ENCODE measurements at regions not wholly inside any gene's neighbourhood (a gene's known extent, or its start where the extent isn't known, plus 50 kb on each side); places are given as distances from the start of the nearest gene placed in this dataset.

DNA sequence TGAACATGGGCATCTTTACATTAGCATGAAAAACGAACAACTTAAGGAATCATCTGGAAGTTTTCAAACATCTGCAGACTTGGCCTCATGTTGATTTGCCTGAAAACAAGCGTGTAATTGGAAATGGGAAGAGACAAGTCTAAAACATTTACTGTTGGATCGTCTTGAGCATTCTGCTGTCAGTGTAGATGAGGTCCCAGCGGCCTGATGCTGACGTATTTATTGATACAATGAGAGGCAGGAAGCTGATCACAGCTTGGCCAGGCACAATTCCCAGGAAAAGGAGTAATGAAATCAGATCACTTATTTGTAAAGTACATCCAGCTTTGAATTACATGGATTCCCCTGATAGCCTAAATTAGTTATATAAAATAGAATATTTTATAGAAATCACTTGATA is 210.6 kb downstream of the CLCN4 start:
- Histone ChIP-seq H3K27me3 (ENCODE audit: low read depth) (no peaks in the 10 kb centered on the region), H3K4me3 (no peak overlapping the region), H3K4me1 (no peaks in the 10 kb centered on the region), H3K27ac (replicated peaks) (no peak overlapping the region), H3K36me3 (no peaks in the 10 kb centered on the region), H3K9me3 (replicated peaks) (no peaks in the 10 kb centered on the region)
- no peak for DNase-seq
- intact Hi-C loops (cut with micrococcal nuclease), result no loop called here
- TF ChIP-seq, protein P1, sequence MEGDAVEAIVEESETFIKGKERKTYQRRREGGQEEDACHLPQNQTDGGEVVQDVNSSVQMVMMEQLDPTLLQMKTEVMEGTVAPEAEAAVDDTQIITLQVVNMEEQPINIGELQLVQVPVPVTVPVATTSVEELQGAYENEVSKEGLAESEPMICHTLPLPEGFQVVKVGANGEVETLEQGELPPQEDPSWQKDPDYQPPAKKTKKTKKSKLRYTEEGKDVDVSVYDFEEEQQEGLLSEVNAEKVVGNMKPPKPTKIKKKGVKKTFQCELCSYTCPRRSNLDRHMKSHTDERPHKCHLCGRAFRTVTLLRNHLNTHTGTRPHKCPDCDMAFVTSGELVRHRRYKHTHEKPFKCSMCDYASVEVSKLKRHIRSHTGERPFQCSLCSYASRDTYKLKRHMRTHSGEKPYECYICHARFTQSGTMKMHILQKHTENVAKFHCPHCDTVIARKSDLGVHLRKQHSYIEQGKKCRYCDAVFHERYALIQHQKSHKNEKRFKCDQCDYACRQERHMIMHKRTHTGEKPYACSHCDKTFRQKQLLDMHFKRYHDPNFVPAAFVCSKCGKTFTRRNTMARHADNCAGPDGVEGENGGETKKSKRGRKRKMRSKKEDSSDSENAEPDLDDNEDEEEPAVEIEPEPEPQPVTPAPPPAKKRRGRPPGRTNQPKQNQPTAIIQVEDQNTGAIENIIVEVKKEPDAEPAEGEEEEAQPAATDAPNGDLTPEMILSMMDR (IDR thresholded peaks at IDR 0.05; ENCODE audit: borderline replicate concordance), result no peak

DNA sequence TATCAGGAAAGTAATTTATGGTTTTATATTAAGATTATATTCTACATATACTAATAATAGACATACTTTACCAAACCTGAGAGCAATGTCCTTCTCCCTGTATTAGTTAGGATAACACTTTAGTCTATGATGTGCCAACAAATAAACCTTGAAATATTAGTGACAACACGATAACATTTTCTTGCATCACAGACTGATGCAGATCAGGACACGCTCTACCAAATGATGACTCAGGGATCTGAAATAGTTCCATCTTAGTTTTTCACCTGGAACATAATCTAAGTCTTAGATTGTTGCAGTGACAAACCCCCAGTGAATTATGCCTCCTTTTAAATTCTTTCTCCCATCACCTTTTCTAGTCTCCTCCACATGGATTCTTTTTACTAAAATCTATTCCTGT is 214.2 kb downstream of the CLCN4 start:
- H3K27ac ChIP-seq (replicated peaks), result no peak overlapping the region
- TF ChIP-seq, protein P1 (IDR thresholded peaks at IDR 0.05; ENCODE audit: borderline replicate concordance), result no peak
- no peak overlapping the region for H3K4me3 ChIP-seq
- H3K4me1 ChIP-seq, result no peaks in the 10 kb centered on the region
- no peaks in the 10 kb centered on the region for H3K36me3 ChIP-seq
- H3K27me3 ChIP-seq (ENCODE audit: low read depth), result no peaks in the 10 kb centered on the region
- intact Hi-C loops (cut with micrococcal nuclease), result no loop called here
- peaks cover 5% of the 10 kb centered on the region for H3K9me3 ChIP-seq (replicated peaks)
- DNase-seq, result no peak

DNA sequence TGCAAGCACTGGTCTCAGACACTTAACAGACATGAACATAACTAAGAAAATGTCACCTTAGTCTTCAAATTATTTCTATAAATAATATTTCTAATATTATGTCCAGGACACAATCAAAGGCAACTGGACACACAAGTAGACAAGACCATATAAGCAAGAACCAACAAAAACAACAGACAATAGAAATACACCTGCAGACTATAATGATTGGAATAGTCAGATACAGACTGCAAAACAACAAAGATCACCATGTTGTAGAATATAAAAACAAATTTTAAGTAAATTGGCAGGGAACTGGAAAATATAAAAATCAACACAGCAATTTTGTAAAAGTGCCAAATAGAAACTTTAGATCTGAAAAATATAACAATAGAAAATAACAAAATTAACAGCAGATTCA is 220.7 kb downstream of the CLCN4 start:
- intact Hi-C loops (cut with micrococcal nuclease), result no loop called here

DNA sequence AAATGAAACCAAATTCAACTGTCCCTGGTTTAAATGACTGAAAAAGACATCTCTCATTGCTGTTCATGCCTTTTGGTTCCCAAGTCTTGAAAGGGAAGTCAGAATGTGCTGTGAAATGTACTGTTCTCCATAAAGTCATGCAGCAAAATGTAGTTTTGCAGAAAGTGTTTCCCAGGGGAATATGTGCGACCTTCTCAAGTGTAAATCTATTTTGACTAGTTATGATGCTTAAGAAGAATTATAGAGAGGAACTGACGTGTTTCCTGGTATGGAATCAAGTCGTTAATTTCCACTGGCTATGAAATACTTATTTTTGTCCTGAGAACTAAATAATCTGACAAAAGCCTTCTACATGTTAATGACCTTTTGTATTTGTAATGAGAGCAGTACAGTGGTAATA is 223.1 kb downstream of the CLCN4 start:
- Histone ChIP-seq H3K4me3 (no peak overlapping the region), H3K9me3 (replicated peaks) (peaks cover 29% of the 10 kb centered on the region), H3K4me1 (no peaks in the 10 kb centered on the region), H3K27ac (replicated peaks) (no peak overlapping the region), H3K27me3 (ENCODE audit: low read depth) (no peaks in the 10 kb centered on the region), H3K36me3 (no peaks in the 10 kb centered on the region)
- TF ChIP-seq, protein P1 (IDR thresholded peaks at IDR 0.05; ENCODE audit: borderline replicate concordance), result no peak
- no peak for DNase-seq
- intact Hi-C loops (cut with micrococcal nuclease), result no loop called here

More for the DNA sequence above, 220.7 kb downstream of the CLCN4 start:
- peaks cover 29% of the 10 kb centered on the region for H3K9me3 ChIP-seq (replicated peaks)
- H3K27me3 ChIP-seq (ENCODE audit: low read depth), result no peaks in the 10 kb centered on the region
- H3K27ac ChIP-seq (replicated peaks), result no peak overlapping the region
- no peak for DNase-seq
- no peaks in the 10 kb centered on the region for H3K36me3 ChIP-seq
- H3K4me3 ChIP-seq, result no peak overlapping the region
- TF ChIP-seq, protein P1 (IDR thresholded peaks at IDR 0.05; ENCODE audit: borderline replicate concordance), result no peak
- no peaks in the 10 kb centered on the region for H3K4me1 ChIP-seq

DNA sequence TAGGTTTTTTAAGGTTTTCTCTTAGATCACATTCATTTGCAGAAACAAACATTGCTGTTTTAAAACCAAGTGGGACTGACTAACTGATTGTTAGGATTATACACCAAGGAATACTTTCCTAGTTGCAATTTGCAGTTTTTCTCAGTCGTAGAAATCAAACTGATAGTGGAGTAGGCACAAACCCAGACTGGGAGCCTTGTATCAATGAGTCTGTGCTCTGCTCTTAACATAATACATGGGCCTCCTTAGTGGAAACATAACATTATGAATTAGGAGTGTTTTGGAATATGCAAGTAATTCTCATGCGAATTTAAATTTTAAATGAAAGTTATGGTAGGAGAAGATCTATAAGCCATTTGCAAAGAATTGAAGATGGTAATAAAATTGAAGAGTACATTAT is 223.5 kb downstream of the CLCN4 start:
- Histone ChIP-seq H3K36me3 (no peaks in the 10 kb centered on the region), H3K4me3 (no peak overlapping the region), H3K4me1 (no peaks in the 10 kb centered on the region), H3K9me3 (replicated peaks) (peaks cover 29% of the 10 kb centered on the region), H3K27ac (replicated peaks) (no peak overlapping the region), H3K27me3 (ENCODE audit: low read depth) (no peaks in the 10 kb centered on the region)
- intact Hi-C loops (cut with micrococcal nuclease), result no loop called here
- TF ChIP-seq, protein P1 (IDR thresholded peaks at IDR 0.05; ENCODE audit: borderline replicate concordance), result no peak
- no peak for DNase-seq

DNA sequence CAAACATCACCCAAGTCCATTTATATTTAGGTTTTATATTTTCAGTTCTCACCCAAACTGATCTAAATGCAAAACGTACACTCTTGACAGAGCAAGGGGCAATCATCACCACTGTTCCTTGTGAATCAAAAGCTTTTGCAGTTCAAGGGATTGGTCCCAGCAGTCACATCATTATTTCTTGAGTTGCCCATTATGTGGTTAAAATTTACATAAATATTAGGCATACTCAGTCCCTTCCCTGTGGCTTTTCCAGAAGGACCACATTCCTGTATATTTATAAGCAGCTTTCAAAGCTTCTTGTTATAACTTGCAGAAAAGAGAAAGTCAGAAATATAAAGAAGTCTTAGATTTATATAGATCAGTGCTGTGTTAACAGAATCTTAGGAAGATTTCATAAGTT is 224.4 kb downstream of the CLCN4 start:
- H3K27me3 ChIP-seq (ENCODE audit: low read depth), result no peaks in the 10 kb centered on the region
- no peak for DNase-seq
- TF ChIP-seq, protein P1 (IDR thresholded peaks at IDR 0.05; ENCODE audit: borderline replicate concordance), result no peak
- H3K4me1 ChIP-seq, result no peaks in the 10 kb centered on the region
- no peaks in the 10 kb centered on the region for H3K36me3 ChIP-seq
- H3K9me3 ChIP-seq (replicated peaks), result peaks cover 21% of the 10 kb centered on the region
- intact Hi-C loops (cut with micrococcal nuclease), result no loop called here
- H3K27ac ChIP-seq (replicated peaks), result no peak overlapping the region
- H3K4me3 ChIP-seq, result no peak overlapping the region
